K562 (cell line): ENCODE measurements at regions not wholly inside any gene's neighbourhood (a gene's known extent, or its start where the extent isn't known, plus 50 kb on each side); places are given as distances from the start of the nearest gene placed in this dataset.

Source experiments
- ATAC-seq: fragments of 200-7000 bp; cut with Tn5 transposase; 3 replicates; pipeline ENCODE4 v1.9.1; 2020; ENCODE audit warnings: moderate library complexity
- BruUV-seq: library from RNA; stranded (reverse); fragments of 400-500 nt; replicated peaks from 2 replicates; lab custom pipeline; 2021; lab: Mats Ljungman, UMichigan
- CTCF ChIA-PET: fragments of 300-600 bp; formaldehyde crosslinking; extraction: SDS; loops from one replicate; lab custom pipeline; 2021; ENCODE audit warnings: low intra/inter-chr PET ratio; lab: Yijun Ruan, JAX
- POLR2A ChIA-PET: fragments of 300-600, 350-650 bp; sonication (Branson Sonifier 250); formaldehyde crosslinking; extraction: SDS; loops from one replicate; lab custom pipeline; 2021; ENCODE audit warnings: antibody characterized with exemption, inconsistent platforms; lab: Yijun Ruan, JAX
- DNase-seq, 4 experiments: peaks; one replicate each; pipeline versions ENCODE4 v3.0.0 to v3.0.0-alpha.2; 2011 to 2018; ENCODE audit warnings: low spot score in 3 of 4, mixed read lengths in 3 of 4; ENCODE audit errors: extremely low read depth in 1 of 4
- FAIRE-seq: peaks from 2 replicates; lab custom pipeline; 2011; peaks lifted over from hg19 to GRCh38; lab: Jason Lieb, UNC
- H2AFZ ChIP-seq: 2 replicates; pipeline ENCODE4 v1.6.0; 2011; ENCODE audit warnings: low read depth, low read length, control low read depth, inconsistent platforms
- H3K27ac ChIP-seq: fragments of 200-600 bp; 3 replicates; pipeline ENCODE4 v1.8.0; 2011; ENCODE audit warnings: low read depth, mild to moderate bottlenecking, control low read depth, inconsistent platforms, low read length, moderate library complexity, mixed read lengths; ENCODE audit errors: extremely low read depth
- H3K27me3 ChIP-seq, 2 experiments: fragments of 300-600 bp in 1 of 2; 2 replicates in 1 of 2; 3 replicates in 1 of 2; pipeline versions ENCODE4 v1.6.0 to v1.8.0; 2011; ENCODE audit warnings: inconsistent platforms in 2 of 2, low read length in 2 of 2, mild to moderate bottlenecking in 1 of 2, mixed read lengths in 1 of 2, moderate library complexity in 1 of 2; ENCODE audit not compliant: control insufficient read depth in 2 of 2, insufficient read depth in 2 of 2
- H3K36me3 ChIP-seq: fragments of 300-600 bp; 3 replicates; pipeline ENCODE4 v1.8.0; 2011; ENCODE audit warnings: mild to moderate bottlenecking, low read length, inconsistent platforms; ENCODE audit not compliant: control insufficient read depth, insufficient read depth
- H3K4me1 ChIP-seq, 2 experiments: fragments of 200-600 bp in 1 of 2; replicated peaks in 1 of 2; 2 replicates in 1 of 2; 3 replicates in 1 of 2; pipeline versions ENCODE4 v1.5.1 to v1.8.0; 2011; ENCODE audit warnings: inconsistent platforms in 2 of 2, low read length in 2 of 2, mild to moderate bottlenecking in 1 of 2, mixed read lengths in 1 of 2, moderate library complexity in 1 of 2; ENCODE audit not compliant: control insufficient read depth in 2 of 2, insufficient read depth in 2 of 2
- H3K4me2 ChIP-seq: 2 replicates; pipeline ENCODE4 v1.6.1; 2011; ENCODE audit warnings: low read length, control low read depth, inconsistent platforms, mixed read lengths; ENCODE audit not compliant: insufficient read depth
- H3K4me3 ChIP-seq: fragments of 200-600 bp; sonication (generic), shearing (Covaris generic); 2 replicates; pipeline ENCODE4 v1.5.1; 2016; ENCODE audit warnings: control low read depth, inconsistent platforms
- H3K79me2 ChIP-seq: fragments of 200-600 bp; 3 replicates; pipeline ENCODE4 v1.8.0; 2011; ENCODE audit warnings: low read length, inconsistent platforms; ENCODE audit not compliant: control insufficient read depth, insufficient read depth
- H3K9ac ChIP-seq, 2 experiments: 2 replicates each; pipeline versions ENCODE4 v1.6.0 to v1.6.1; 2011; ENCODE audit warnings: low read depth in 2 of 2, low read length in 2 of 2, control low read depth in 1 of 2, inconsistent platforms in 1 of 2, mild to moderate bottlenecking in 1 of 2, mixed read lengths in 1 of 2; ENCODE audit not compliant: insufficient read depth in 1 of 2
- H3K9me1 ChIP-seq: one replicate; pipeline ENCODE4 v1.6.0; 2011; ENCODE audit warnings: inconsistent platforms, mild to moderate bottlenecking, low read length, moderate library complexity; ENCODE audit not compliant: control insufficient read depth, insufficient read depth
- H3K9me3 ChIP-seq: replicated peaks from 2 replicates; pipeline ENCODE4 v1.5.1; 2011; ENCODE audit warnings: low read depth, low read length, inconsistent platforms; ENCODE audit not compliant: control insufficient read depth, insufficient read depth
- H4K20me1 ChIP-seq: replicated peaks from 2 replicates; pipeline ENCODE4 v1.6.1; 2011; ENCODE audit warnings: low read length, inconsistent platforms, mixed read lengths; ENCODE audit not compliant: control insufficient read depth, insufficient read depth
- ARID1B ChIP-seq: fragments of 450-650 bp; IDR thresholded peaks from 2 replicates; pipeline ENCODE4 v1.6.1; 2016; ENCODE audit warnings: antibody characterized with exemption, mild to moderate bottlenecking, inconsistent platforms
- BDP1 ChIP-seq: IDR thresholded peaks from 3 replicates; pipeline ENCODE4 v1.6.1; 2011; ENCODE audit not compliant: insufficient read length, insufficient read depth
- CEBPZ ChIP-seq: fragments of 150-350 bp; IDR thresholded peaks from 2 replicates; pipeline ENCODE4 v1.6.1; 2014; ENCODE audit warnings: low read depth, mild to moderate bottlenecking, low read length, borderline replicate concordance
- EP400 ChIP-seq: fragments of 450-650 bp; IDR thresholded peaks from 2 replicates; pipeline ENCODE4 v1.6.1; 2017; ENCODE audit warnings: antibody characterized with exemption, mild to moderate bottlenecking, moderate library complexity
- FOXP4 ChIP-seq: sonication (generic); formaldehyde crosslinking; IDR thresholded peaks from 2 replicates; pipeline ENCODE4 v1.8.0; 2022; ENCODE audit warnings: mild to moderate bottlenecking, missing genetic modification reagents, borderline replicate concordance
- HDGF ChIP-seq: fragments of 450-650 bp; IDR thresholded peaks from 2 replicates; pipeline ENCODE4 v1.6.1; 2016
- NR2C1 ChIP-seq, 2 experiments: fragments of 450-650 bp; IDR thresholded peaks; 2 replicates each; pipeline ENCODE4 v1.6.1; 2017; ENCODE audit warnings: mild to moderate bottlenecking in 2 of 2, antibody characterized with exemption in 1 of 2, inconsistent platforms in 1 of 2, missing compliant biosample characterization in 1 of 2, missing genetic modification characterization in 1 of 2
- POLR2A ChIP-seq: fragments of 450-650 bp; conservative IDR thresholded peaks from 2 replicates; pipeline ENCODE4 v1.6.1; 2016
- SP2 ChIP-seq: IDR thresholded peaks from 2 replicates; pipeline ENCODE4 v1.6.1; 2011; ENCODE audit warnings: mild to moderate bottlenecking, low read depth, low read length, moderate library complexity; ENCODE audit not compliant: poor library complexity, severe bottlenecking; ENCODE audit errors: extremely low read depth
- STAT5A ChIP-seq: IDR thresholded peaks from 2 replicates; pipeline ENCODE4 v1.6.1; 2012; ENCODE audit warnings: low read length, inconsistent platforms, borderline replicate concordance
- TAF7 ChIP-seq: fragments of 450-650 bp; IDR thresholded peaks from 2 replicates; pipeline ENCODE4 v1.6.1; 2016; ENCODE audit warnings: missing genetic modification characterization, missing compliant biosample characterization
- TFAP4 ChIP-seq: sonication (generic); formaldehyde crosslinking; IDR thresholded peaks from 2 replicates; pipeline ENCODE4 v1.8.0; 2022; ENCODE audit warnings: missing genetic modification reagents, mild to moderate bottlenecking, moderate library complexity, borderline replicate concordance
- THRB ChIP-seq: fragments of 450-650 bp; formaldehyde crosslinking; conservative IDR thresholded peaks from 2 replicates; pipeline ENCODE4 v1.4.0; 2022; ENCODE audit warnings: mild to moderate bottlenecking, missing genetic modification characterization
- ZBED1 ChIP-seq: IDR thresholded peaks from 2 replicates; pipeline ENCODE4 v1.6.1; 2014
- ZNF224 ChIP-seq: sonication (generic); formaldehyde crosslinking; IDR thresholded peaks from 2 replicates; pipeline ENCODE4 v1.8.0; 2022; ENCODE audit warnings: mild to moderate bottlenecking, missing genetic modification reagents
- ZNF23 ChIP-seq: fragments of 250-450 bp; sonication (Bioruptor Pico); IDR thresholded peaks from 2 replicates; pipeline ENCODE4 v1.4.0; 2020; ENCODE audit warnings: mild to moderate bottlenecking
- WGBS: fragments of 100-300 bp; shearing (Covaris generic); methylation state at CpG from one replicate; pipeline ENCODE4 v1.1.6; 2016; ENCODE audit warnings: low coverage, mixed read lengths; ENCODE audit not compliant: insufficient coverage; ENCODE audit errors: missing lambda C conversion rate; 5-methylcytosine and 5-hydroxymethylcytosine counted together
- in situ Hi-C: fragments of 300-500 bp; cut with MboI; formaldehyde crosslinking; loops from 4 replicates; pipeline ENCODE4 v1.15.0; 2018; ENCODE audit warnings: inconsistent platforms, mixed read lengths
- intact Hi-C: fragments of 100-400 bp; cut with micrococcal nuclease; formaldehyde crosslinking; loops from 2 replicates; pipeline ENCODE4 v1.14.2; 2022

- H3K27ac ChIP-seq = no peak overlapping the region
- FAIRE-seq = no peak
- H3K27me3 ChIP-seq = no peaks in the 10 kb centered on the region
- DNase-seq = no peak
- POLR2A ChIA-PET = no interaction called here
- BruUV-seq = no TSS peak
- 0% methylated on average over 1 of the region's 1 CpG for WGBS
- in situ Hi-C loops (no loop called here), intact Hi-C loops (no loop called here)
- H3K4me3 ChIP-seq = no peak overlapping the region
- H3K9me1 ChIP-seq = no peaks in the 10 kb centered on the region
- no peaks in the 10 kb centered on the region for H3K36me3 ChIP-seq
- H3K79me2 ChIP-seq = no peaks in the 10 kb centered on the region
- H2AFZ ChIP-seq = no peak overlapping the region
- H3K9ac ChIP-seq = no peak overlapping the region
- CTCF ChIA-PET = no interaction called here
- no peaks in the 10 kb centered on the region for H3K9me3 ChIP-seq
- no peaks in the 10 kb centered on the region for H4K20me1 ChIP-seq
- ATAC-seq = no peak
- no peak overlapping the region for H3K4me2 ChIP-seq
- no peaks in the 10 kb centered on the region for H3K4me1 ChIP-seq
- TF ChIP-seq HDGF = no peak
- TF ChIP-seq ZNF224 = no peak
- no peak for TF ChIP-seq CEBPZ
- no peak for TF ChIP-seq TFAP4 (CRISPR knock-in tag)
- no peak for TF ChIP-seq NR2C1 (IDR thresholded peaks at IDR 0.05)
- no peak for TF ChIP-seq NR2C1 (tag; IDR thresholded peaks at IDR 0.05)
- no peak for TF ChIP-seq ZBED1
- no peak for TF ChIP-seq TAF7 (tag)
- no peak for TF ChIP-seq ARID1B
- TF ChIP-seq FOXP4 (CRISPR knock-in tag) = no peak
- no peak for TF ChIP-seq POLR2A
- TF ChIP-seq BDP1 = no peak
- TF ChIP-seq THRB = no peak
- no peak for TF ChIP-seq SP2
- no peak for TF ChIP-seq ZNF23
- TF ChIP-seq STAT5A = no peak
- TF ChIP-seq EP400 = no peak
Measured at GRCh38 chr12:74394647-74395046, 143.0 kb upstream of the ATXN7L3B start.
